NOMO-1 (cell line): ENCODE measurements at regions not wholly inside any gene's neighbourhood (a gene's known extent, or its start where the extent isn't known, plus 50 kb on each side); places are given as distances from the start of the nearest gene placed in this dataset.

Source experiments
- DNase-seq, 2 experiments: peaks; one replicate each; lab custom pipeline; 2025; ENCODE audit not compliant: unreplicated experiment in 2 of 2; lab: John Stamatoyannopoulos, UW

- no peak for DNase-seq
These were observed 845.9 kb upstream of the PCDH9 start for GRCh38 chr13:68076046-68076445.

GRCh38 chr13:68066879-68067513 lies 836.9 kb upstream of the PCDH9 start:
- no peak for DNase-seq

GRCh38 chr13:68064001-68064770 lies 834.0 kb upstream of the PCDH9 start:
- no peak for DNase-seq

GRCh38 chr13:68063181-68063580 lies 833.0 kb upstream of the PCDH9 start:
- no peak for DNase-seq

GRCh38 chr13:68057836-68058235 lies 827.7 kb upstream of the PCDH9 start:
- no peak for DNase-seq

- DNase-seq: no peak
These were observed 826.9 kb upstream of the PCDH9 start for GRCh38 chr13:68056816-68057710.

GRCh38 chr13:68051910-68052309 lies 821.8 kb upstream of the PCDH9 start:
- no peak for DNase-seq

- DNase-seq: no peak
These were observed 820.6 kb upstream of the PCDH9 start for GRCh38 chr13:68050761-68051160.

- DNase-seq: no peak
These were observed 818.7 kb upstream of the PCDH9 start for GRCh38 chr13:68048802-68049359.

- DNase-seq: no peak
These were observed 817.8 kb upstream of the PCDH9 start for GRCh38 chr13:68047889-68048288.

GRCh38 chr13:68046903-68047302 lies 816.8 kb upstream of the PCDH9 start:
- no peak for DNase-seq

GRCh38 chr13:68030152-68030809 lies 800.1 kb upstream of the PCDH9 start:
- DNase-seq: no peak

GRCh38 chr13:68028701-68029100 lies 798.6 kb upstream of the PCDH9 start:
- DNase-seq: no peak

GRCh38 chr13:68027306-68027705 lies 797.2 kb upstream of the PCDH9 start:
- no peak for DNase-seq

GRCh38 chr13:68026077-68026476 lies 795.9 kb upstream of the PCDH9 start:
- no peak for DNase-seq

- no peak for DNase-seq
These were observed 795.5 kb upstream of the PCDH9 start for GRCh38 chr13:68025604-68026003.

GRCh38 chr13:68023838-68024581 lies 793.9 kb upstream of the PCDH9 start:
- no peak for DNase-seq

GRCh38 chr13:68019901-68020300 lies 789.8 kb upstream of the PCDH9 start:
- no peak for DNase-seq

GRCh38 chr13:68009546-68009945 lies 779.4 kb upstream of the PCDH9 start:
- no peak for DNase-seq

GRCh38 chr13:68007576-68007975 lies 777.4 kb upstream of the PCDH9 start:
- no peak for DNase-seq
